ENCODE measurements at regions not wholly inside any gene's neighbourhood (a gene's known extent, or its start where the extent isn't known, plus 50 kb on each side); places are given as distances from the start of the nearest gene placed in this dataset.

DNA sequence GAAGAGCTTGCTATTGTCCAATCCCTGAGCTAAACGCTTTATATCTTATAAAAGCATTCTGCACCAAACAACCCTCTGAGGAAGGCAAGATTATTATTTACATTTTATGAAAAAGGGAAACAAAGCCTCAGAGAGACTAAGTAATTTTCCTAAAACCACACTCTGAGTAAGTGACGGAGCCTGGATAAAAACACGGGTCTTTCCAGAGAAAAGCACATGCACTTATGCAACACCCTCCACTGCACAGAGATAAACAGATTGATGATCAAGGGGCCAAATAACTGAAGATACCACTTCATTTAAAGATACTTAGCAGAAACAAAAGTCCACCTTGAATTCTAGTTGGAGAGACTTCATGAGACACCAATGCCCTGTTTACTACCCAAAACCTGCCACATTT, 214.7 kb upstream of the PDE10A start:
- no peaks in the 10 kb centered on the region for H3K79me2 ChIP-seq (ENCODE audit: insufficient read depth, low read length)
- no peak overlapping the region for H3K9ac ChIP-seq (ENCODE audit: low read depth, low read length, poor library complexity, severe bottlenecking)
- H3K36me3 ChIP-seq (ENCODE audit: insufficient read depth, low read length), result no peaks in the 10 kb centered on the region
- no peaks in the 10 kb centered on the region for H3F3A ChIP-seq (ENCODE audit: low read depth)
- no peak overlapping the region for H2AFZ ChIP-seq (ENCODE audit: low read length)
- H3K9me3 ChIP-seq (ENCODE audit: insufficient read depth, low read depth, low read length), result no peaks in the 10 kb centered on the region
- TF ChIP-seq CTCF (conservative IDR thresholded peaks at IDR 0.05; ENCODE audit: low read length) (no peak), EZH2phosphoT487 (IDR thresholded peaks at IDR 0.05; ENCODE audit: borderline replicate concordance) (no peak)
- H3K4me1 ChIP-seq (ENCODE audit: insufficient read depth, low read length, poor library complexity, severe bottlenecking), result no peaks in the 10 kb centered on the region
- H4K20me1 ChIP-seq (ENCODE audit: insufficient read depth, low read length, poor library complexity, severe bottlenecking), result no peaks in the 10 kb centered on the region
- H3K4me2 ChIP-seq (ENCODE audit: low read depth, low read length, poor library complexity, severe bottlenecking), result no peak overlapping the region
- no peaks in the 10 kb centered on the region for H3K9me2 ChIP-seq (replicated peaks; ENCODE audit: low read depth, low read length)
- peaks cover 4% of the 10 kb centered on the region for H3K27me3 ChIP-seq (ENCODE audit: insufficient read depth, low read length, poor library complexity, severe bottlenecking)
- H3K4me3 ChIP-seq (ENCODE audit: low read length, poor library complexity, severe bottlenecking), result no peak overlapping the region

DNA sequence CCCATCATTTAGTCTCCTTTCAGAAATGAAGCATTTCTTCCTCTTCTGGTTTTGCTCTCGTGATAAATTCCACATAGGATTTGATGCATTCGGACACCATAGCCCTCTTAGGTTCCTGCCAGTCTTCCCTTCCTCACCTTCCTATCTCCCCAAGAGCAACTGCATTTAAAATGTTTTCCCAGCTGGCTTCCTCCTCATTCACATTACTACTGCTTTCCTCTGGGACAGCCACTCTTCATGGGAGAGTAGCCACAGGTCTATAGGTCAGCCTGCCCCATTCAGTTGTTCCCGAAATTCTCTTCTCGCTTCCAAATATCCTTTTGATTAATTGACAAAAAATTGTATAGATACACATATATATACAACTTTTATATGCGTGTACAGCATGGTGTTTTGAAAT, 214.2 kb upstream of the PDE10A start:
- Histone ChIP-seq H3K9ac (ENCODE audit: low read depth, low read length, poor library complexity, severe bottlenecking) (no peak overlapping the region), H3K79me2 (ENCODE audit: insufficient read depth, low read length) (no peaks in the 10 kb centered on the region), H3K4me1 (ENCODE audit: insufficient read depth, low read length, poor library complexity, severe bottlenecking) (no peaks in the 10 kb centered on the region), H3K36me3 (ENCODE audit: insufficient read depth, low read length) (no peaks in the 10 kb centered on the region), H3K9me3 (ENCODE audit: insufficient read depth, low read depth, low read length) (no peaks in the 10 kb centered on the region), H3F3A (ENCODE audit: low read depth) (no peaks in the 10 kb centered on the region), H4K20me1 (ENCODE audit: insufficient read depth, low read length, poor library complexity, severe bottlenecking) (no peaks in the 10 kb centered on the region), H3K9me2 (replicated peaks; ENCODE audit: low read depth, low read length) (no peaks in the 10 kb centered on the region), H3K27me3 (ENCODE audit: insufficient read depth, low read length, poor library complexity, severe bottlenecking) (peaks cover 4% of the 10 kb centered on the region), H2AFZ (ENCODE audit: low read length) (no peak overlapping the region), H3K4me2 (ENCODE audit: low read depth, low read length, poor library complexity, severe bottlenecking) (no peak overlapping the region), H3K4me3 (ENCODE audit: low read length, poor library complexity, severe bottlenecking) (no peak overlapping the region)
- TF ChIP-seq EZH2phosphoT487 (IDR thresholded peaks at IDR 0.05; ENCODE audit: borderline replicate concordance), result no peak
- no peak for TF ChIP-seq CTCF (conservative IDR thresholded peaks at IDR 0.05; ENCODE audit: low read length)

- Histone ChIP-seq H3K36me3 (ENCODE audit: insufficient read depth, low read length) (no peaks in the 10 kb centered on the region), H3K4me3 (ENCODE audit: low read length, poor library complexity, severe bottlenecking) (no peak overlapping the region), H3K9me2 (replicated peaks; ENCODE audit: low read depth, low read length) (no peaks in the 10 kb centered on the region), H3K4me2 (ENCODE audit: low read depth, low read length, poor library complexity, severe bottlenecking) (no peak overlapping the region), H2AFZ (ENCODE audit: low read length) (no peak overlapping the region), H3K9ac (ENCODE audit: low read depth, low read length, poor library complexity, severe bottlenecking) (no peak overlapping the region), H4K20me1 (ENCODE audit: insufficient read depth, low read length, poor library complexity, severe bottlenecking) (no peaks in the 10 kb centered on the region), H3K9me3 (ENCODE audit: insufficient read depth, low read depth, low read length) (no peaks in the 10 kb centered on the region), H3K4me1 (ENCODE audit: insufficient read depth, low read length, poor library complexity, severe bottlenecking) (no peaks in the 10 kb centered on the region), H3F3A (ENCODE audit: low read depth) (no peaks in the 10 kb centered on the region), H3K79me2 (ENCODE audit: insufficient read depth, low read length) (no peaks in the 10 kb centered on the region), H3K27me3 (ENCODE audit: insufficient read depth, low read length, poor library complexity, severe bottlenecking) (peaks cover 4% of the 10 kb centered on the region)
- TF ChIP-seq CTCF (conservative IDR thresholded peaks at IDR 0.05; ENCODE audit: low read length) (no peak), EZH2phosphoT487 (IDR thresholded peaks at IDR 0.05; ENCODE audit: borderline replicate concordance) (no peak)
Observed at GRCh38 chr6:165876588-165876987, 213.5 kb upstream of the PDE10A start.
